Stomach smooth muscle (tissue), 2 donors: ENCODE measurements at regions not wholly inside any gene's neighbourhood (a gene's known extent, or its start where the extent isn't known, plus 50 kb on each side); places are given as distances from the start of the nearest gene placed in this dataset.

Experiments
- H3K27ac ChIP-seq: one replicate; pipeline ENCODE4 v1.7.0; 2013; ENCODE audit warnings: mild to moderate bottlenecking, low read length, inconsistent platforms
- H3K27me3 ChIP-seq, 2 donors: one replicate each; pipeline ENCODE4 v1.7.0; 2013; ENCODE audit warnings: low read length in 2 of 2; ENCODE audit not compliant: insufficient read depth in 2 of 2, control insufficient read depth in 1 of 2
- H3K36me3 ChIP-seq, 2 donors: one replicate each; pipeline ENCODE4 v1.7.0; 2013; ENCODE audit warnings: low read length in 2 of 2; ENCODE audit not compliant: control insufficient read depth in 2 of 2, insufficient read depth in 2 of 2
- H3K4me1 ChIP-seq: one replicate; pipeline ENCODE4 v1.7.0; 2013; ENCODE audit warnings: low read length; ENCODE audit not compliant: control insufficient read depth, insufficient read depth
- H3K4me3 ChIP-seq, 2 donors: one replicate each; pipeline ENCODE4 v1.7.0; 2013; ENCODE audit warnings: low read length in 2 of 2
- H3K9ac ChIP-seq, 2 donors: one replicate each; pipeline ENCODE4 v1.7.0; 2013; ENCODE audit warnings: low read length in 2 of 2, mild to moderate bottlenecking in 1 of 2
- H3K9me3 ChIP-seq, 2 donors: one replicate each; pipeline ENCODE4 v1.7.0; 2013; ENCODE audit warnings: low read length in 2 of 2; ENCODE audit not compliant: control insufficient read depth in 2 of 2
- donor health status: healthy.
- donor health status: Pancreatic carcinoma.

GRCh38 chr17:53314521-53314920, 508.2 kb upstream of the KIF2B start:
- H3K27me3 ChIP-seq, result no peaks in the 10 kb centered on the region
- H3K4me1 ChIP-seq, result no peaks in the 10 kb centered on the region
- H3K36me3 ChIP-seq, result no peaks in the 10 kb centered on the region
- no peak overlapping the region for H3K4me3 ChIP-seq
- H3K27ac ChIP-seq, result no peak overlapping the region
- peaks cover 0 to 5% of the 10 kb centered on the region in 2 donors for H3K9me3 ChIP-seq
- H3K9ac ChIP-seq, result no peak overlapping the region

DNA sequence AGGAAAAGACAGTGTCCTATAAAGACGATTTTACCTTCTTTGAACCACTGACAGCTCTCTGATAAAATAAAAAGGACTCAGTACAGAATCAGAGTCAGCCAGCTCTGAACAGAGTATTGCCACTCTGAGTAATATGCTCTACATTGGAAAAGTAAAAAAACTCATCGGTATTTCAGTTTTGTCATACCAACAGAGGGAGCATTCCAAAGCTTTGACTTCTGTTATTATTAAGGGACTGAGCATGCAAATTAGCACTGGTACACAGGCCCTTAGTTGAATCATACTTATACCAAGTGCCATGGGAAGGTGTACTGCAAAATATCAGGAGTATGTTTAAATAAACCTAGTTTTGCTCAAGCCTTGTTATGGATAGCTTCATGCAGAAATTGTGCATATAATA, 509.0 kb upstream of the KIF2B start:
- Histone ChIP-seq H3K9ac (no peak overlapping the region), H3K4me3 (no peak overlapping the region), H3K4me1 (no peaks in the 10 kb centered on the region), H3K36me3 (no peaks in the 10 kb centered on the region), H3K27ac (no peak overlapping the region), H3K9me3 (peaks cover 0 to 5% of the 10 kb centered on the region in 2 donors), H3K27me3 (no peaks in the 10 kb centered on the region)

GRCh38 chr17:53278466-53278865, 544.3 kb upstream of the KIF2B start:
- H3K27me3 ChIP-seq, result no peaks in the 10 kb centered on the region
- no peak overlapping the region for H3K4me3 ChIP-seq
- H3K4me1 ChIP-seq, result no peaks in the 10 kb centered on the region
- H3K9ac ChIP-seq, result no peak overlapping the region
- no peaks in the 10 kb centered on the region for H3K9me3 ChIP-seq
- H3K27ac ChIP-seq, result no peak overlapping the region
- no peaks in the 10 kb centered on the region for H3K36me3 ChIP-seq

- no peaks in the 10 kb centered on the region for H3K4me1 ChIP-seq
- no peaks in the 10 kb centered on the region for H3K9me3 ChIP-seq
- no peak overlapping the region for H3K9ac ChIP-seq
These were observed 549.6 kb upstream of the KIF2B start for GRCh38 chr17:53273126-53273525.

GRCh38 chr17:53270936-53271335, 551.8 kb upstream of the KIF2B start:
- Histone ChIP-seq H3K9ac (no peak overlapping the region), H3K27me3 (no peaks in the 10 kb centered on the region), H3K9me3 (no peaks in the 10 kb centered on the region)

More at GRCh38 chr17:53273126-53273525, 549.6 kb upstream of the KIF2B start:
- Histone ChIP-seq H3K27me3 (no peaks in the 10 kb centered on the region), H3K36me3 (no peaks in the 10 kb centered on the region), H3K27ac (no peak overlapping the region), H3K4me3 (no peak overlapping the region)

DNA sequence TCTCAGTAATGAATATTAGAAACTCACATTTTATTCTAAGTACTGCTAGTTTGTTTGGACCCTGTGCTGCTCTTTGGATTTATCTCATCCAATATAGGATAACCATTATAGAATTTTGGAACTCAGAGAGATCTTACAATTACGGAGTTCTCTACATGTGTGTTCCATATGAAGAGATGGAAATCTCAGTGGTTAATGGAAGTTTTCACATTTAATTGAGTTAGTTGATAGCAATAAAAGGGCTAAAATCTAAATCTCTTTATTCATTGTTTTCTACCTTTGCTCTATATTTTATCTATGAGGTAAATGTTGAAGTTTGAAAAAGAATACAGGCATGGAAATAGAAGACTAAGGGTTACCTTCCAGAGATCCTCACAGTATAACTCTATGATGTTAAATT, 558.0 kb upstream of the KIF2B start:
- H3K9me3 ChIP-seq, result no peaks in the 10 kb centered on the region
- no peak overlapping the region for H3K27ac ChIP-seq
- no peaks in the 10 kb centered on the region for H3K27me3 ChIP-seq
- no peaks in the 10 kb centered on the region for H3K36me3 ChIP-seq
- no peak overlapping the region for H3K4me3 ChIP-seq
- no peaks in the 10 kb centered on the region for H3K4me1 ChIP-seq
- H3K9ac ChIP-seq, result no peak overlapping the region

More at GRCh38 chr17:53270936-53271335, 551.8 kb upstream of the KIF2B start:
- Histone ChIP-seq H3K36me3 (no peaks in the 10 kb centered on the region), H3K4me1 (no peaks in the 10 kb centered on the region), H3K4me3 (no peak overlapping the region), H3K27ac (no peak overlapping the region)

DNA sequence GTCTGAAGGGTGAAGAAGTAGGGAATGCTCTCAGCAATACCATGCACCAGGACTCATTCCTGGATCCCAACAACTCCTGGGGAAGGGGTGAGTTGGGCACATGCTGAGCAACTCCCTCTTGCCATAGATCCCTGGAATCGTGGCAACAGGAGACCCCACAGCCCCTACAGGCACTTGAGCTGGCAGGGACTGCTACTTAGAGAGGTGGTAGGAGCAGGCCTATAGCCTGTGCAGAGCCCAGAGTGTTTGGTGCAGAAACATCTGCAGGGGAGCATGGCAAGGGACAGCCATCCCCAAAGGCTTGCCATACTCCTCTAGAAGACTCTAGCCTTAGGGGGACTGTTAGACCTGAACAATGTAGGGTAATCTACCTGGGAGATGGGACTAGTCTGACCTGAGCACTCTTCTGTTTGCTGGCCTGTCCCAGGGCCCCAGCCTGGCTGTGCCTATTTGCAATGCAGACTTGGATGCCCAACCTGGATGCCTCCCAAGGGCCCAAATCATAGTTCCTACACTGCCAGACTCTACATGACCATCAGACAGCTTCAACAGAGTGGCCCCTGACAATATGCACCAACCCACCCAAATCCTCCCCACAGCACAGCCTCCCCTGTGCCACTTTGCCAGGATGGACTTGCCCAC, 568.6 kb upstream of the KIF2B start:
- no peak overlapping the region for H3K27ac ChIP-seq
- H3K36me3 ChIP-seq, result no peaks in the 10 kb centered on the region
- H3K4me1 ChIP-seq, result no peaks in the 10 kb centered on the region
- H3K9me3 ChIP-seq, result no peaks in the 10 kb centered on the region
- H3K27me3 ChIP-seq, result no peaks in the 10 kb centered on the region
- H3K9ac ChIP-seq, result no peak overlapping the region
- H3K4me3 ChIP-seq, result no peak overlapping the region

DNA sequence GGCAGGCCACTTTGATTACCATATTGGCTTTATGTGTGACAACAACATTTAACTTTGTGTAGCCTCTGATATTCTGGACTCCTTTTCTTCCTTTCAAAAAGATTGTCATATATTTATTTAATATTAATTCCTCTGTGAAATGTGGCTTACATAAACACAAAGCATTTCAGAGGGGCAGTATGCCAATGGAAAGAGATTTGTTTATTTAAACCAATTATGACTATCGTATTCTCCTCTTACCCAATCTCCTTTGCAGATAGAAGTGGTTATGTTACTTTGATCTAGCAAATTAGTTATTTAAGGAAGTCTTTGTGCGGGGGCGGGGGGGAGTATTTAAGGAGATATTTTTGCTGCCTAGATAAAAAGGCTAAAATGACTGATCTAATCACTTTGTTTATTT, 573.7 kb upstream of the KIF2B start:
- H3K36me3 ChIP-seq, result no peaks in the 10 kb centered on the region
- no peak overlapping the region for H3K27ac ChIP-seq
- H3K4me1 ChIP-seq, result no peaks in the 10 kb centered on the region
- H3K27me3 ChIP-seq, result no peaks in the 10 kb centered on the region
- no peak overlapping the region for H3K4me3 ChIP-seq
- H3K9ac ChIP-seq, result no peak overlapping the region
- no peaks in the 10 kb centered on the region for H3K9me3 ChIP-seq

DNA sequence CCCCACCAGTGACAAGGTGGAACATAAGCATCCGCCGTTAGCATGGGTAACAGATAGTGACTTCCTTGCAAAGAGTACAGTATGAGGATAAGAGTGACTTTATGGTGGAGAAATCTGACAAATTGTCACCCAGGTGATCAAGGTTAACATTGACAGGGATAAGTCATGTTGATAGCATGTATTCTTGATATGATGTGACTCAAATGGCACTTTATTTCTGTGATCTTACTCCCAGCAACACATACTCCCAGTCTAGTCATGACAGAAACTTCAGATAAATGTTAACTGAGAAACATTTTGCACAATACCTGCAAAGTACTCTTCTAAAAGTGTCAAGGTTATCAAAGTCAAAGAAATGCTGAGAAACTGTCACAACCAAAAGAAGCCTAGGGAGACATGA, 588.6 kb upstream of the KIF2B start:
- Histone ChIP-seq H3K27ac (no peak overlapping the region), H3K27me3 (no peaks in the 10 kb centered on the region), H3K4me1 (no peaks in the 10 kb centered on the region), H3K36me3 (no peaks in the 10 kb centered on the region), H3K4me3 (no peak overlapping the region), H3K9ac (no peak overlapping the region), H3K9me3 (peaks cover 0 to 3% of the 10 kb centered on the region in 2 donors)

DNA sequence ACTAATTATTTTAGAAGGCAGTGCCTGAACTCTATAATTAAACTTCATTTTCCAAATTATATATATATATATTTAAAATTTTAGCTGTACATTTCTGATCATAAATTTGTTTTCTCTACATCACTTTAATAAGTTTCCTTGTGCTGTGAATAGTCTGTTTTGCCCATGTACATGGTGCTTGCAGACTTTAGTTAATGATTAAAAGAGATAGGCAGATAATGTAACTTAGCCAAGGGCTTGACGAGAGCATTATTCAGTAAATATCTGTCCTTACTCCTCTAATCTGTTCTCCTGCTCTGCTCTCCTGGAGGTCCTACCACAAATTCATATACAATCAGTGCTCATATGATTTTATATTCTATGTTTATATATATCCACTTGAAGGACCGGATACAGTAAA, 595.2 kb upstream of the KIF2B start:
- H3K36me3 ChIP-seq, result no peaks in the 10 kb centered on the region
- H3K27ac ChIP-seq, result no peak overlapping the region
- H3K9ac ChIP-seq, result no peak overlapping the region
- no peaks in the 10 kb centered on the region for H3K4me1 ChIP-seq
- no peak overlapping the region for H3K4me3 ChIP-seq
- H3K9me3 ChIP-seq, result peaks cover 0 to 1% of the 10 kb centered on the region in 2 donors
- H3K27me3 ChIP-seq, result no peaks in the 10 kb centered on the region

DNA sequence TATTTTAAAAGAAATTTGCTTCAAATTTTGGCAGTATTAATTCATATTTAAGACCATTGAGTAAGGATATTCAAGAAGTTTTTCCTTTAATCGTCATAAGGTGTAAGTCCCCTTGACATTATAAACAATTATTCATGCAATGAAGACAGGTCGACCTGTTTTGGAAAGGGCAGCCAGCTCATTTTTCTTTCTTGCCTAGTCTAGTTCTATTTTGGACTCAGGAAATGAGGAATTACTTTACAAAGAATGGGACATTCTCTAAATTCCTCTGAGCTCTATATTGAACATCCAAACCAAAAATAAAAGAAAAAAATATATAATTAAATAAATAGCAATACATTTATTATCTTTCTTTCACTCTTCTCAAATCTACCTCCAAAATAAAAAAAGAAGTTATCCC, 595.6 kb upstream of the KIF2B start:
- no peaks in the 10 kb centered on the region for H3K27me3 ChIP-seq
- H3K9ac ChIP-seq, result no peak overlapping the region
- H3K36me3 ChIP-seq, result no peaks in the 10 kb centered on the region
- H3K27ac ChIP-seq, result no peak overlapping the region
- H3K9me3 ChIP-seq, result no peaks in the 10 kb centered on the region
- no peaks in the 10 kb centered on the region for H3K4me1 ChIP-seq
- H3K4me3 ChIP-seq, result no peak overlapping the region
